ENCODE measurements at regions not wholly inside any gene's neighbourhood (a gene's known extent, or its start where the extent isn't known, plus 50 kb on each side); places are given as distances from the start of the nearest gene placed in this dataset.
"Not testable (repeated sequence)": the region's sequence is repeated elsewhere in the genome, so short reads cannot be mapped to it uniquely, and the experiment has no call there.

DNA sequence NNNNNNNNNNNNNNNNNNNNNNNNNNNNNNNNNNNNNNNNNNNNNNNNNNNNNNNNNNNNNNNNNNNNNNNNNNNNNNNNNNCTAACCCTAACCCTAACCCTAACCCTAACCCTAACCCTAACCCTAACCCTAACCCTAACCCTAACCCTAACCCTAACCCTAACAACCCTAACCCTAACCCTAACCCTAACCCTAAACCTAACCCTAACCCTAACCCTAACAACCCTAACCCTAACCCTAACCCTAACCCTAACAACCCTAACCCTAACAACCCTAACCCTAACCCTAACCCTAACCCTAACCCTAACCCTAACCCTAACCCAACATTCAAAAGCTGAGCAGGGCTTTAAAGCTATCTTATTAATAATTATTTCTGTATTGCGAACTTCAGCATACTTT is 182.5 kb upstream of the FAM20C start:
- DNase-seq (ENCODE audit: low spot score), result not testable (repeated sequence)

DNA sequence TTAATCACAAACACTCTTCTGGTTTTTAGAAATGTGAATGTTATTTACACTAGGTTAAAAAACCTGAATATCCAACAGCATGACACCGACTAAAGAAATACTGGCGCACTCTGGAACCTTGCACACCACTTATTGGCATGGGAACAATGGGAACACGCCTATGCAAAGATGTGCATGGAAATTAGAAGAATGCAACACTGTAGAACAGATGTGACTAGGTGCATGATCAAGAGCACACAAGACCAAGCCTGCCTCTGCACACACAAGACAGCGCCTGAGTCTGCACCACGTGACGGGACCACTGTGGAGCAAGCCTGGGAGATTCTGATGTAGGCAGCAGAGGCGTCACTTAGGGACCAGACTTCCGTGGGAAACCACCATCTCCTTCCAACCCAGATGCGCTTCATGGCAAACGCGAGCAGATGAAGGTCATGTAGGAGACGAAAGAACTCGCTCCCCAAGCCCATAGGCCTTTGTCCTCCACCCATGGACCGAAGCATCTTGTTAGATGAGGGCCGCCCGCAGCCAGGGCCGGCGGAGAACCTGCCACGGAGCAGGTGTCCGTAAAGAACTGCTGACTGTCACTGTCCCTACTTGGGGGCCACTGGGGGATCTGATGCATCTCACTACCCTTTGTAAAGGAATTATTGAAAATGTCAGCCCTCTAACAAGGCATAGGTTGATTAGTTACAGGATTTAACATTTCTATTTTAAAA is 159.6 kb upstream of the FAM20C start:
- not testable (repeated sequence) for DNase-seq (ENCODE audit: low spot score)

DNA sequence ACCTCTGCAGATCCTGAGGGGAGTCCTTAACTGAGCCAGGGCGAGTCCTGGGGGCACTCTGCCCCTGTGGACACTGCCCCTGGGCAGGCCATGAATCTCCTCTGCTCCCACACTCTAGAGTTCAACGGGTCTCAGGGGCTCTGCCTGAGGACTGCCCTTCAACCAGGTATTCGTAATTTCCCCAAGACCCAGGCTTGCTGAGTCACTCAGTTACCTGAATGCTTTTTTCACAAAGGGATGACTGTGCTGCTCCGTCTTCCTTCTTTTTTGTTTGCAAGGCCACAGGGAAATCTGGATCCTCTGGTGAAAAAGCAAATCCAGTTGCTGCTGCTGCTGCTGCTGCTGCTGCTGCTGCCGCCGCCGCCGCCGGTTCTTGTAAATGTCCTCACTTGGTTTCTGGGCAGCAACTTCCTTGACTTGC is 157.2 kb upstream of the FAM20C start:
- not testable (repeated sequence) for DNase-seq (ENCODE audit: low spot score)

DNA sequence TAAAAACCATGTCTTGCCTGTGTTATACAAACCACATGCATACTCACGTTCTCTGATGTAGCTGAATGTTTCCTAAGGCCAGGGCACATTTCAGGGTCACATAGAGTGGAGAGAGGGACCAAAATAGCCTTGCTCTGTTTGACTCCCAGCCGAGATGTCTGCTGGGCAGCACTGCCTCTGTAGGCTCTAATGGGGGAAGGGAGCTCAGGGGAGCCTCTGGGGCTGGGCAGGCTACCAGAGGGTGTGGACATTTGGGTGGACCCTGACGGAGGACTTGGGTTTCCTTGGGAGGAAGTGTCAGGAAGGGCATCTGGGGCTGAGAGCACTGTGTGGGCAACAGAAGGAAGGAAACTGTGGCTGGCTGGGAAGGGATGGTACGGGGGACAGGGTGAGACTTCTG is 155.8 kb upstream of the FAM20C start:
- DNase-seq (ENCODE audit: low spot score), result not testable (repeated sequence)

- not testable (repeated sequence) for DNase-seq (ENCODE audit: low spot score)
Observed at GRCh38 chr7:37656-38055, 154.7 kb upstream of the FAM20C start.

- not testable (repeated sequence) for DNase-seq (ENCODE audit: low spot score)
Observed at GRCh38 chr7:38444-38843, 153.9 kb upstream of the FAM20C start.

DNA sequence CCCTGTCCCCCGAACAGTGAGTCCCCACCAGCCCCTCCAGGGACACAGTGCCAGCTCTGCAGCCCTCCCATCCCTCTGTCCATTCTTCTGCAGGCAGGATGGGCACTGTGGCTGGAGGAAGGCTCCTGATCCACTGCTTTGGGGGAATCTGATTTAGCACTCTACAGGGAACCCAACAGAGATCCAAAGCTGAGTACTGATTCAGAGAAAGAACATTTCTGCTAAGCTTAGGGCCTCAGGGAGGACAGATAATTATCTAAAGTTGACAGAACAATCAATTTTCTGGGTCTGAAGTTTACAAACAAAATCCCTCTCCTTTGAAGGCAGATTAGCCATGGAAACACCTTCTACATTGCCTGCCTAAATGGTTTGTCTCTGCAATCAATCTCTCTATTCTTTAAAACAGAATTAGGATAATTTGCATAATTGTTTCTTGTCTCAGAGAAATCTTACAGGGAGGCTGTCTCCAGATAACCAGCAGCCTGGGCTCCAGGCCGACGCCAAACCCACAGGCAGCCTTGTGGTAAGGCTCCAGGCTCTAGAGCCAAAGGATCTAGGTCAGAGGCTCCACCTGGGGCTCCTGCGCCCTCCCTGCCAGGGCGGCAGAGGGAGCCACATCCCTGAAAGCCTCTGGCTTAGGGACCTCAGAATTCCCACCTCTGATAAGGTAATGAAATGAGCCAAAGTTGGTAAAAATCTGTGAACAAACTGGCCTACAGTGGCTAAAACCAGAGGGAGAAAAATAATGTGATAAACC is 152.2 kb upstream of the FAM20C start:
- not testable (repeated sequence) for DNase-seq (ENCODE audit: low spot score)

GRCh38 chr7:40799-41750 is 151.3 kb upstream of the FAM20C start:
- DNase-seq (ENCODE audit: low spot score), result no peak

- no peak for DNase-seq (ENCODE audit: low spot score)
Observed at GRCh38 chr7:41917-42565, 150.3 kb upstream of the FAM20C start.

- no peak for DNase-seq (ENCODE audit: low spot score)
Observed at GRCh38 chr7:43791-44540, 148.4 kb upstream of the FAM20C start.

GRCh38 chr7:44541-44896 is 147.9 kb upstream of the FAM20C start:
- DNase-seq (ENCODE audit: low spot score), result no peak

DNA sequence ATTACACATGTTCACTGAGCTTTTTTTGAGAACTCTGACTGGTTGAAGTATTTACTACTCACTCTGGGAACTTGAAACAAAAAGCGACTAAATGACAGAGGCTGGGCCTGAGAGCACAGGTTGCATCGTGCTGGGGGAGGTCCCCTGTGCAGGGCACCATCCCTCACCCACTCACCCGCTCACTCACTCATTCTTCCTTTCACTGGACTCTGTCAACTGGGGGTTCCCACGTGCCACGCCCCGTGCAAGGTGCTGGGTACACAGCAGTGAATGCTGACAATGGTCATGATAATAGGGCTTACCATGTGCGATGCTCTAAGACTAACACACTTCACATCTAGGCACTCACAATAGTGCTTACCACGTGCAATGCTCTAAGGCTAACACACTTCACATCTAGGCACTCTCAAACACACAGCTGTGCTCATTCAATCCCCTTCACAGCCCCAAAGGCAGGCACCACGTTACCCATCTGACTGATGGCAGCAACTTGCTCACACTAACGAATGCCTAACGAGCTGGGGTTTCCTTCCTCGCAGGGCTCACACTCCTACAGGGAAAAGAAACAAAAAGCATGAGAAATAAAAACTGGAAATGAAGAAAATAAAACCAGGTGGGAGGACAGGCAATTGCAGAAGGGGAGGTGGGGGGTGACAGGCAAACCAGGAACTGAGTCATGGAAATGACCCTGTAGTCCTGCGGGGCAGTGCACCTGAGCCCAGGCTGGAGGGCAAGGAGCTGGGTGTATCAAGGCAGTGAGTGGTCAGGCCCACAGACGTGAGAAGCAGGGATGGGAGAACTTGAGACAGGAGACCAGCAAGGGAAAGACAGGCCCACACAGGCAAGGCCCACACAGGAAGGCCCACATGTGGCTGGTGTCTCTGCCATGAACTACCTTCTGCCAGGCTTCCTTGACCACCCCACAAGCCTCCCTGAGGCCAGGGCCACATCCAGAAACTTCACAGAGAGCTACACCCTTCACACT is 147.0 kb upstream of the FAM20C start:
- DNase-seq (ENCODE audit: low spot score), result no peak

GRCh38 chr7:46123-46829 is 146.1 kb upstream of the FAM20C start:
- DNase-seq (ENCODE audit: low spot score), result no peak

GRCh38 chr7:46830-47140 is 145.6 kb upstream of the FAM20C start:
- no peak for DNase-seq (ENCODE audit: low spot score)

DNA sequence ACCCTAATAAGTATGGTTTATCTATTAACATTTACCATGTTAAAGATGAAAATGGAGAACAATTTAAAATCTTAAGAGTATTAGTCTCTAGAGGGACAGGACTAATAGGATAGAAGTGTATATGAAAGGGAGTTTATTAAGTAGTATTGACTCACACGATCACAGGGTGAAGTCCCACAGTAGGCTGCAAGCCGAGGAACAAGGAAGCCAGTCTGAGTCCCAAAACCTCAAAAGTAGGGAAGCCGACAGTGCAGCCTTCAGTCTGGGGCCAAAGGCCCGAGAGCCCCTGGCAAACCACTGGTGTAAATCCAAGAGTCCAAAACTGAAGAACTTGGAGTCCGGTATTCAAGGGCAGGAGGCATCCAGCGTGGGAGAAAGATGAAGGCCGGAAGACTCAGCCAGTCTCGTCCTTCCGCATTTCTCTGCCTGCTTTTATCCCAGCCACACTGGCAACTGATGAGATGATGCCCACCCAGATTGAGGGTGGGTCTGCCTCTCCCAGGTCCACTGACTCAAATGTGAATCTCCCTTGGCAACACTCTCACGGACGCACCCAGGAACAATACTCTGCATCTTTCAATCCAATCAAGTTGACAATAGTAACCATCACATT is 140.8 kb upstream of the FAM20C start:
- no peak for DNase-seq (ENCODE audit: low spot score)

GRCh38 chr7:52100-52499 is 140.3 kb upstream of the FAM20C start:
- no peak for DNase-seq (ENCODE audit: low spot score)

GRCh38 chr7:53531-53930 is 138.8 kb upstream of the FAM20C start:
- DNase-seq (ENCODE audit: low spot score), result no peak

- no peak for DNase-seq (ENCODE audit: low spot score)
Observed at GRCh38 chr7:54615-55014, 137.8 kb upstream of the FAM20C start.

GRCh38 chr7:55690-56248 is 136.6 kb upstream of the FAM20C start:
- DNase-seq (ENCODE audit: low spot score), result no peak
